ENCODE measurements at regions not wholly inside any gene's neighbourhood (a gene's known extent, or its start where the extent isn't known, plus 50 kb on each side); places are given as distances from the start of the nearest gene placed in this dataset.
A peak's percentile ranks its signal among the peaks of the same experiment; 100 is the strongest.

DNA sequence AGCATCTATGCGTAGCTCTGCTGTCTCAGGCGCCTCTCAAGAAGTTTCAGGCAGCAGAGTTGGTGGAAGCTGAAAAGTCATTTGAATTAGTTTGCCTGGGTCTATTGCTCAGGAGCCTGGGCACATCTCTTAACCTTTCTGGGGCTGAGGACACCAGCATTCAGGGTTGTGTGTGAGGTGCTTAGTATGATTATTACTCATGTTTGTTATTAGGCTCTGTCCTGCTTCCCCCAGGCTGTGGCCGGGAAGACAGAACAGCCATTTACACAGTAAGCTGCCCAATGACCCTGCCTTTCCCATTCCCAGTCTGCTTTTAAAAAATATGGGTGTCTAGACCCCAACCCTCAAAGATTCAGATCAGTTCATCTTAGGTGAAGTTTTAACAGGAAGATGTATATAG is 53.9 kb upstream of the CACNA1E start:
- DNase-seq (ENCODE audit: low spot score) = no peak

DNA sequence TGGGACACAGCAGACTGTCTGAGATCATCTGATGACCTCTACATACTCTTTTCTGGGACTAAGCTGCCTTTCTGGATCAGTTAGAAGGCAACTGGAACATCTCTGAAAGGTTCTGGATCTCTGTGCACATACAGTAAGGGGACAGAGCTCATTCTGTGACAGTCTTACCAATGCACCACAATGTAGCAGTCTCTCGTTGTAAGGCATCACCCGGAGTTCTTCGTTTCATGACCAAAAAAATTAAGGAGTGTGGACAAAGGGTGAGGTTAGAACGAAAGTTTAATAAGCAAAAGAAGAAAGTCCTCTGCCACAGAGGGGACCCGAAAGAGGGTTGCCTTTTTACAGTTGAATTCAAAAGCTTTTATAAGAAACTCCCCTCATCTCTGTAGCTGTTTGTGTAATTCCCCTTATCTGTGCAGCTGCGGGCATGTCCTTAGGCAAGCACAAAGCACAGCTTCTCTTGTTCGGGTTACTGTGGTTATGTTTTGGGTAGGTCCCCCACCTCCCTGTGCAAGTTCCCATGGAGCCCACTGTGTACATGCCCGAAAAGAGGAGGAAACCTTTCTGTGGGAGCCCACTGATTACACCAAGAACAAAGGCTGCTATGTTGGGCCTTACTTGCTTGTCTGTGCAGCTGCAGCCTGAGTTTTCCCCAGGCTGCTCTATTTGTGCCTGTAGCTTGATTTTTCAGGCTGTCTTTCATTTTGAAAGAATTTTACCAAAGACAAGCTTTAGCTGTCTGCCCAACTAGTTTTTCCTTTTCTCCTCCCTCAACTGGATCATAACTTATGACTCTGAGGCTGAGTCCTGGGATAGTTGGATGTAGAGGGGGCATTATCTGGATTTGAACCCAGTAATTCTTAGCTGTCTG is 53.1 kb upstream of the CACNA1E start:
- DNase-seq (ENCODE audit: low spot score) = peak; percentile 74

Data from umbilical cord (tissue), 1 donor.